ENCODE measurements at regions not wholly inside any gene's neighbourhood (a gene's known extent, or its start where the extent isn't known, plus 50 kb on each side); places are given as distances from the start of the nearest gene placed in this dataset.
A peak's percentile ranks its signal among the peaks of the same experiment; 100 is the strongest.

- Histone ChIP-seq H3K4me3 (ENCODE audit: extremely low read depth in 1 of 4, insufficient read depth in 2 of 4, low read depth in 3 of 4, low read length in 4 of 4) (no peak overlapping the region), H3K79me2 (ENCODE audit: control insufficient read depth in 1 of 2, insufficient read depth in 2 of 2, low read length in 2 of 2) (no peaks in the 10 kb centered on the region), H4K8ac (ENCODE audit: extremely low read depth, insufficient read depth, low read length) (no peak overlapping the region), H3K23me2 (ENCODE audit: low read depth, low read length) (no peaks in the 10 kb centered on the region), H2BK15ac (ENCODE audit: low read length) (no peak overlapping the region), H3K14ac (ENCODE audit: insufficient read length) (no peak overlapping the region), H3K4me1 (replicated peaks in 1 of 4; ENCODE audit: control insufficient read depth in 3 of 4, insufficient read depth in 4 of 4, low read length in 3 of 4) (no peaks in the 10 kb centered on the region), H2AK5ac (ENCODE audit: low read depth, low read length) (no peak overlapping the region), H2BK12ac (ENCODE audit: low read depth, low read length) (no peak overlapping the region), H3K9ac (replicated peaks in 1 of 4; ENCODE audit: extremely low read depth in 1 of 4, low read depth in 3 of 4, low read length in 3 of 4) (peak overlapping the region in 1 of 4 experiments; percentile 34; a peak in 1 of 7 replicates), H2BK120ac (replicated peaks; ENCODE audit: low read depth, low read length) (no peak overlapping the region), H3K36me3 (ENCODE audit: control insufficient read depth in 2 of 4, insufficient read depth in 4 of 4, low read length in 3 of 4) (no peaks in the 10 kb centered on the region), H2BK20ac (ENCODE audit: low read length) (no peak overlapping the region), H3K27ac (ENCODE audit: low read depth, low read length) (no peak overlapping the region), H3K27me3 (replicated peaks in 1 of 4; ENCODE audit: control insufficient read depth in 3 of 4, extremely low read depth in 1 of 4, insufficient read depth in 3 of 4, low read length in 3 of 4) (peaks cover 0 to 1% (median 0%) of the 10 kb centered on the region in 4 experiments; a peak in 1 of 7 replicates), H3K18ac (ENCODE audit: extremely low read depth, low read length) (no peak overlapping the region), H2BK5ac (ENCODE audit: low read depth, low read length) (no peak overlapping the region; the same call in 1 of the 2 replicates), H3K79me1 (ENCODE audit: low read depth, low read length) (no peaks in the 10 kb centered on the region), H4K91ac (replicated peaks; ENCODE audit: insufficient read length, low read length) (no peak overlapping the region), H4K5ac (ENCODE audit: insufficient read length, low read depth, low read length) (no peak overlapping the region), H3K4ac (replicated peaks; ENCODE audit: insufficient read length, low read depth, low read length) (no peak overlapping the region), H3K56ac (replicated peaks; ENCODE audit: insufficient read length, low read depth, low read length) (no peak overlapping the region), H3K23ac (ENCODE audit: insufficient read length) (no peak overlapping the region), H3K9me3 (ENCODE audit: insufficient read depth in 2 of 2, low read depth in 1 of 2, low read length in 1 of 2) (no peaks in the 10 kb centered on the region), H4K20me1 (replicated peaks in 1 of 2; ENCODE audit: control insufficient read depth in 1 of 2, insufficient read depth in 2 of 2, low read length in 2 of 2) (no peaks in the 10 kb centered on the region), H3K4me2 (ENCODE audit: insufficient read depth in 1 of 2, low read depth in 2 of 2, low read length in 2 of 2) (no peak overlapping the region), H2AFZ (ENCODE audit: low read length) (peak overlapping the region; percentile 25)
- TF ChIP-seq, protein P1, sequence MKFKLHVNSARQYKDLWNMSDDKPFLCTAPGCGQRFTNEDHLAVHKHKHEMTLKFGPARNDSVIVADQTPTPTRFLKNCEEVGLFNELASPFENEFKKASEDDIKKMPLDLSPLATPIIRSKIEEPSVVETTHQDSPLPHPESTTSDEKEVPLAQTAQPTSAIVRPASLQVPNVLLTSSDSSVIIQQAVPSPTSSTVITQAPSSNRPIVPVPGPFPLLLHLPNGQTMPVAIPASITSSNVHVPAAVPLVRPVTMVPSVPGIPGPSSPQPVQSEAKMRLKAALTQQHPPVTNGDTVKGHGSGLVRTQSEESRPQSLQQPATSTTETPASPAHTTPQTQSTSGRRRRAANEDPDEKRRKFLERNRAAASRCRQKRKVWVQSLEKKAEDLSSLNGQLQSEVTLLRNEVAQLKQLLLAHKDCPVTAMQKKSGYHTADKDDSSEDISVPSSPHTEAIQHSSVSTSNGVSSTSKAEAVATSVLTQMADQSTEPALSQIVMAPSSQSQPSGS (IDR thresholded peaks at IDR 0.05; ENCODE audit: low read length): no peak
- TF ChIP-seq RNF2 (IDR thresholded peaks at IDR 0.05; ENCODE audit: borderline replicate concordance, low read depth, low read length, missing control alignments, poor library complexity, severe bottlenecking) (no peak), BRCA1 (IDR thresholded peaks at IDR 0.05; ENCODE audit: low read depth, low read length) (no peak), SP2 (IDR thresholded peaks at IDR 0.05; ENCODE audit: low read length) (no peak)
- ChIA-PET CTCF (ENCODE audit: partially characterized antibody) (interaction anchor here (0.7 to 1.4 kb wide), 5 partner anchors 32 to 178 kb away, joined by 3 to 6 read pairs (median 3); no protein-coding TSS in a partner anchor), POLR2A (ENCODE audit: partially characterized antibody) (no interaction called here)
- DNase-seq (ENCODE audit: low read depth in 1 of 2, low spot score in 2 of 2) (no peak), FAIRE-seq (no peak)
These were observed 265.7 kb upstream of the FAM241A start for GRCh38 chr4:111879539-111879938.
